Tibial artery (tissue), 4 donors: ENCODE measurements at regions not wholly inside any gene's neighbourhood (a gene's known extent, or its start where the extent isn't known, plus 50 kb on each side); places are given as distances from the start of the nearest gene placed in this dataset.

Experiments
- DNase-seq, 2 donors: peaks; one replicate each; pipeline ENCODE4 v3.0.0-alpha.2; 2019
- H3K27ac ChIP-seq, 2 donors: fragments of 200-600 bp; sonication (generic) in 1 of 2; 1 replicate in 1 of 2; 2 replicates in 1 of 2; pipeline ENCODE4 v1.5.1; 2018 to 2019; ENCODE audit warnings: mild to moderate bottlenecking in 1 of 2
- H3K27me3 ChIP-seq, 2 donors: fragments of 200-600 bp; sonication (generic) in 1 of 2; one replicate each; pipeline versions ENCODE4 v1.5.1 to v1.6.0; 2016 to 2019
- H3K36me3 ChIP-seq, 3 donors: fragments of 200-600 bp; sonication (generic) in 2 of 3; one replicate each; pipeline ENCODE4 v1.5.1; 2016 to 2019; ENCODE audit warnings: mild to moderate bottlenecking in 2 of 3
- H3K4me1 ChIP-seq, 4 donors: fragments of 200-600 bp; sonication (generic) in 2 of 4; 1 replicate in 3 of 4; 2 replicates in 1 of 4; pipeline ENCODE4 v1.5.1; 2016 to 2019
- H3K4me3 ChIP-seq, 2 donors: fragments of 200-600 bp; sonication (generic) in 1 of 2; 1 replicate in 1 of 2; 2 replicates in 1 of 2; pipeline ENCODE4 v1.5.1; 2018 to 2019; ENCODE audit warnings: mild to moderate bottlenecking in 2 of 2
- H3K9me3 ChIP-seq, 3 donors: fragments of 200-600 bp; sonication (generic) in 1 of 3; one replicate each; pipeline ENCODE4 v1.5.1; 2016 to 2019
- intact Hi-C: fragments of 100-400 bp; cut with DNase I; formaldehyde crosslinking; loops from one replicate; pipeline ENCODE4 v1.15.0; 2023; ENCODE audit warnings: low total_unique reads
- TF ChIP-seq, protein P1 (sequence below), 2 experiments: fragments of 200-600 bp in 1 of 2; fragments of 450-650 bp in 1 of 2; IDR thresholded peaks; one replicate each; pipeline ENCODE4 v1.5.1; 2017 to 2019; ENCODE audit warnings: antibody characterized with exemption in 2 of 2, mild to moderate bottlenecking in 1 of 2, moderate library complexity in 1 of 2

DNA sequence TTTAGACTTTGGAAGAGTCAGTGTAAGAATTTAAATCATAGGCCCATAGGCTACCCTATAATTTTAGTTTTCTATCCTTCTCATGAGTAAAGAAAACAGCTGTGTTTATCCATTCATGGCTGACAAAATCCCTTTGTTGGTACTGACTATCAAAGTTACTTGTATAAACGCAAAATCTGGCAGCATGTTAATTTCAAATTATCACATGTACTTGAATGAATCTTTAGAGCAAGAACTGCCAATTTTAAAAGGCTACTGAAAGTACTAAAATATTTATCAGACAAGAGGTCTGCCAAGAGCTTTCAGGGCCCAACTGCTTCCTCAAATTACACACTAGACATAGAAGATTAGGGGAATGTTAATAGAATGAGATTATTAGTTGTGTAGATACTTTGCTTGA is 66.6 kb downstream of the MYL12B start:
- Histone ChIP-seq H3K9me3 (no peaks in the 10 kb centered on the region), H3K27ac (no peak overlapping the region), H3K4me3 (no peak overlapping the region), H3K36me3 (no peaks in the 10 kb centered on the region), H3K27me3 (no peaks in the 10 kb centered on the region), H3K4me1 (no peaks in the 10 kb centered on the region)
- no peak for DNase-seq
- TF ChIP-seq, protein P1, sequence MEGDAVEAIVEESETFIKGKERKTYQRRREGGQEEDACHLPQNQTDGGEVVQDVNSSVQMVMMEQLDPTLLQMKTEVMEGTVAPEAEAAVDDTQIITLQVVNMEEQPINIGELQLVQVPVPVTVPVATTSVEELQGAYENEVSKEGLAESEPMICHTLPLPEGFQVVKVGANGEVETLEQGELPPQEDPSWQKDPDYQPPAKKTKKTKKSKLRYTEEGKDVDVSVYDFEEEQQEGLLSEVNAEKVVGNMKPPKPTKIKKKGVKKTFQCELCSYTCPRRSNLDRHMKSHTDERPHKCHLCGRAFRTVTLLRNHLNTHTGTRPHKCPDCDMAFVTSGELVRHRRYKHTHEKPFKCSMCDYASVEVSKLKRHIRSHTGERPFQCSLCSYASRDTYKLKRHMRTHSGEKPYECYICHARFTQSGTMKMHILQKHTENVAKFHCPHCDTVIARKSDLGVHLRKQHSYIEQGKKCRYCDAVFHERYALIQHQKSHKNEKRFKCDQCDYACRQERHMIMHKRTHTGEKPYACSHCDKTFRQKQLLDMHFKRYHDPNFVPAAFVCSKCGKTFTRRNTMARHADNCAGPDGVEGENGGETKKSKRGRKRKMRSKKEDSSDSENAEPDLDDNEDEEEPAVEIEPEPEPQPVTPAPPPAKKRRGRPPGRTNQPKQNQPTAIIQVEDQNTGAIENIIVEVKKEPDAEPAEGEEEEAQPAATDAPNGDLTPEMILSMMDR (IDR thresholded peaks at IDR 0.05) = no peak
- intact Hi-C loops = no loop called here

DNA sequence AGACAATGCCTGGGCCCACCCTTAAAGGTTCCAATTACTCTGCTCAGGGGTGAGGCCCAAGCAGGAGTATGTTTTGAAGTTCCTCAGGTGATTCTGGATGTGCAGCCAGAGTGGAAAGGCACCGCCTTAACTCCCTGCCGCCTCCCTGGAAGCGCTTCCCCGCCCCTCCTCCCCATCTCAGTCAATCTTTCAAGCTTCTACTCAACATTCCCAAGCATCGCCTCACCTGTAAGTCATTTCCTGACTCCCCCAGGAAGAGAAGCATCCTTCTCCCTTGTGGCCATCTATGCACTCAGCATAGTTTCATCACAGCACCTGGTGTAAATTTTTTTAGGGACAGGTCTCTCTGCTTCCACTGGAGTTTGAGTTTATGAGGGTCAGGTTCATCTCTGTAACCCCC is 67.5 kb downstream of the MYL12B start:
- H3K27ac ChIP-seq = no peak overlapping the region
- TF ChIP-seq, protein P1 (IDR thresholded peaks at IDR 0.05) = no peak
- H3K4me3 ChIP-seq = no peak overlapping the region
- DNase-seq = no peak
- H3K36me3 ChIP-seq = no peaks in the 10 kb centered on the region
- H3K27me3 ChIP-seq = no peaks in the 10 kb centered on the region
- no peaks in the 10 kb centered on the region for H3K4me1 ChIP-seq
- intact Hi-C loops = no loop called here
- H3K9me3 ChIP-seq = no peaks in the 10 kb centered on the region

DNA sequence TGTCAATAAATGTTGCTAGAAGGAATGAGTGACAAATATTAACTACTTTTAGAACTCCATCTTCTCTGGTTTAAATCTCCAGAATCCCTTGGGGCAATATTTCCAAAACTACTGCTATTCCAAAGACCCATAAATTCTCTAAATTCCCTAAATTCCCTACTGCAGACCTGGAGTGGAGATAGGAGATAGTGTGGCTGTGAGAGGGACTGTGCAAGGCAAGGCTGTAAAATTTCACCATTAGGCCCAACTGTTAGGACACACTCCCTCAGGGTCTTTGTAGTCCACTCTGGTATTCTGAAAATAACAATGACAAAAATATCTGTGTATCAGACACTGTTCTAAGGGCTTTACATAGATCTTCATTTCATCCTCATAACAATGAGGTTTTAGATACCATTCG is 67.9 kb downstream of the MYL12B start:
- Histone ChIP-seq H3K9me3 (no peaks in the 10 kb centered on the region), H3K27me3 (no peaks in the 10 kb centered on the region), H3K27ac (no peak overlapping the region), H3K4me3 (no peak overlapping the region), H3K36me3 (no peaks in the 10 kb centered on the region), H3K4me1 (no peaks in the 10 kb centered on the region)
- intact Hi-C loops = no loop called here
- no peak for DNase-seq
- TF ChIP-seq, protein P1 (IDR thresholded peaks at IDR 0.05) = no peak

DNA sequence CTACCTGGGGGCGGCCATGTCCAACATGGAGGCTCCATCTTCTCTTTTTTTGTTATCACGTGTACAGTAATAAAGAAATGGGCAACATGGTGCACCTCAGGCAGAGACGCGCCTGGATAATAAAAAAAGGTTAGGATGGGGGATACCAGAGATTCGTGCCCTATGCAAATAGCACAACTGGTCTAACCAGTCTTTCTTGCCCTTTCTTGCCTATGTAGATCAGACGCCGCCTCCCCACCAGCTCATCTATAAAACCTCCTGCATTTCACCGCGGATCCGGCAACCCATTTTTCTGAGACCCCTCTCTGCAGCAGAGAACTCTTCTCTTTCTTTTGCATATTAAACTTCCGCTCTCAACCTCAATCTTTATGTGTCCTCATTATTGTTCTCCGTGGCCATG is 68.7 kb downstream of the MYL12B start:
- H3K4me1 ChIP-seq = no peaks in the 10 kb centered on the region
- H3K27me3 ChIP-seq = no peaks in the 10 kb centered on the region
- TF ChIP-seq, protein P1 (IDR thresholded peaks at IDR 0.05) = no peak
- H3K4me3 ChIP-seq = no peak overlapping the region
- intact Hi-C loops = no loop called here
- H3K9me3 ChIP-seq = no peaks in the 10 kb centered on the region
- H3K36me3 ChIP-seq = no peaks in the 10 kb centered on the region
- DNase-seq = no peak
- no peak overlapping the region for H3K27ac ChIP-seq

DNA sequence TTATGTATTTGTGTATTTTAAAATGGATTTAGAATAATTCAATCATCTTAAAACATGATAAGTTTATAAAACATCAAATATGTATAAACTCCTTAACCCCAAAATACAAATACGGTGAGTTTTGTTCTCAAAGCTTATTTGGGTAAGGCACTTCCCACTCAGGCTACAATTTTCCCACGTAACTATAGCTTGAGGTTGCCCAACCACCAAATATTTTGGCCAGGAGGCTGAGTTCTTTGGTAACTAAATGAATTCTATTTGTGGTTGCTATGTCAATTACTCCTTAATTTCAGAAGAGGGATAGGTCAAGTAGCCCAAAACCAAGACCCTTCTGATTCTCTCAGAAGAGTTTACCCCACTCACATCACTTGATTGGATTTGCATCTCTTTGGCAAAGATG is 70.4 kb downstream of the MYL12B start:
- H3K4me1 ChIP-seq = no peaks in the 10 kb centered on the region
- H3K36me3 ChIP-seq = no peaks in the 10 kb centered on the region
- no peak overlapping the region for H3K27ac ChIP-seq
- no peak for DNase-seq
- intact Hi-C loops = no loop called here
- no peaks in the 10 kb centered on the region for H3K27me3 ChIP-seq
- no peaks in the 10 kb centered on the region for H3K9me3 ChIP-seq
- no peak overlapping the region for H3K4me3 ChIP-seq
- TF ChIP-seq, protein P1 (IDR thresholded peaks at IDR 0.05) = no peak

DNA sequence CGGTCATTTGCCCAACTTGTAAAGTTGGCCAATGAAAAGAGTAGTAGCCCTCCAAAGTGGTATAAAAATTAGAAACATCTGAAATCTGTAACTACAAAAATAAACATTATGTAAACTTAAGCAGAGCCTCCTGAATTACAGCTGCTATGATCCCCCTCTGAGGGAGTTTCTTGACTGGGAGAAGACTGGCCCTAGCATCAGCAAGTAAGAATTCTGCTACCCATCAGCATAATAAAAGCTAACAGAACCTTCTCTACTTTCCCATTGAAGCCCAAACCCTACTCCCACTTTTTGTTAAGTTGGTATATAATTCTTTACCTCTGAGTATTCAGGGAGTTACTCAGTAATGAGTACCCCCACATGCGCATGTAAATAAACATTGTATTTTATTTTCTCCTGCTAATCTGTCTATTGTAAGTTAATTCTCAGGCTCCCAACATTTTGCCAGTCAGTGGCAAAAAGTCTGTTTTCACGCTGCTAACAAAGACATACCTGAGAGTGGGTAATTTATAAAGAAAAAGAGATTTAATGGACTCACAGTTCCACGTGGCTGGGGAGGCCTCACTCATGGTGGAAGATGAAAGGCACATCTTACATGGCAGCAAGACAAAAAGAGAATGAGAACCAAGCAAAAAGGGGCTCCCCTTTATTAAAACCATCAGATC is 71.3 kb downstream of the MYL12B start:
- TF ChIP-seq, protein P1 (IDR thresholded peaks at IDR 0.05) = no peak
- no peaks in the 10 kb centered on the region for H3K27me3 ChIP-seq
- no peaks in the 10 kb centered on the region for H3K9me3 ChIP-seq
- H3K4me1 ChIP-seq = no peaks in the 10 kb centered on the region
- no peak overlapping the region for H3K27ac ChIP-seq
- no peak overlapping the region for H3K4me3 ChIP-seq
- H3K36me3 ChIP-seq = no peaks in the 10 kb centered on the region
- intact Hi-C loops = no loop called here
- no peak for DNase-seq
